Adrenal gland (tissue), 5 donors: ENCODE measurements at regions not wholly inside any gene's neighbourhood (a gene's known extent, or its start where the extent isn't known, plus 50 kb on each side); places are given as distances from the start of the nearest gene placed in this dataset.
"Not testable (repeated sequence)": the region's sequence is repeated elsewhere in the genome, so short reads cannot be mapped to it uniquely, and the experiment has no call there.

Source experiments
- CTCF ChIP-seq, 6 experiments: fragments of 450-650 bp in 4 of 6; fragments of 200-600 bp in 2 of 6; sonication (generic) in 1 of 6; IDR thresholded peaks; 1 replicate in 5 of 6; 2 replicates in 1 of 6; pipeline versions ENCODE4 v1.5.1 to v1.8.0; 2016 to 2021; ENCODE audit warnings: antibody characterized with exemption in 6 of 6, mild to moderate bottlenecking in 2 of 6, moderate library complexity in 1 of 6
- POLR2A ChIP-seq, 2 donors: fragments of 450-650 bp; IDR thresholded peaks; one replicate each; pipeline ENCODE4 v1.6.1; 2017; ENCODE audit warnings: antibody characterized with exemption in 2 of 2, mild to moderate bottlenecking in 2 of 2, moderate library complexity in 1 of 2
- donor health status: DM: no; HTN: no; CAD: no.

DNA sequence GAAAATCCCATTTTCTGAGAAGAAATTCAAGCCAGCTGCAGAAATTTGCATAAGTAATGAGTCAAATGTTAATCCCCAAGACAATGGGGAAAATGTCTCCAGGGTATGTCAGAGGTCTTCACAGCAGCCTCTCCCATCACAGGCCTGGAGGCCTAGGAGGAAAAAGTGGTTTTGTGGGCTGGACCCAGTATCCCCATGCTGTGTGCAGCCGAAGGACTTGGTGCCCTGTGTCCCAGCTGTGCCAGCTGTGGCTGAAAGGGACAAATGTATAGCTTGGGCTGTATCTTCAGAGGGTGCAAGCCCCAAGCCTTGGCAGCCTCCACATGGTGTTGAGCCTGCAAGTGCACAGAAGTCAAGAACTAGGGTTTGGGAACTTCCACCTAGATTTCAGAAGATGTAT lies 163.6 kb upstream of the HDDC2 start:
- not testable (repeated sequence) for TF ChIP-seq CTCF, POLR2A (IDR thresholded peaks at IDR 0.05)
